MCF 10A (cell line): ENCODE measurements at regions not wholly inside any gene's neighbourhood (a gene's known extent, or its start where the extent isn't known, plus 50 kb on each side); places are given as distances from the start of the nearest gene placed in this dataset.
A peak's percentile ranks its signal among the peaks of the same experiment; 100 is the strongest.

Source experiments
- BruUV-seq: library from RNA; stranded (reverse); fragments of 400-500 nt; replicated peaks from 2 replicates; lab custom pipeline; 2021; lab: Mats Ljungman, UMichigan
- CTCF ChIA-PET: fragments of 300-600 bp; sonication (Branson Sonifier 250); formaldehyde crosslinking; extraction: SDS; loops from one replicate; lab custom pipeline; 2021; ENCODE audit warnings: antibody characterized with exemption, inconsistent platforms; lab: Yijun Ruan, JAX
- POLR2A ChIA-PET: fragments of 300-600, 350-650 bp; sonication (Branson Sonifier 250); formaldehyde crosslinking; extraction: SDS; loops from one replicate; lab custom pipeline; 2020; ENCODE audit warnings: antibody characterized with exemption, inconsistent platforms; lab: Yijun Ruan, JAX
- DNase-seq: peaks from one replicate; pipeline ENCODE4 v3.0.0-alpha.2; 2018; ENCODE audit not compliant: unreplicated experiment
- H3K27ac Mint-ChIP-seq: one replicate; pipeline ENCODE4 v1.8.0; 2022; ENCODE audit warnings: mild to moderate bottlenecking, low read depth, mixed read lengths; ENCODE audit not compliant: unreplicated experiment
- H3K27me3 Mint-ChIP-seq: one replicate; pipeline ENCODE4 v1.8.0; 2022; ENCODE audit warnings: mixed read lengths; ENCODE audit not compliant: insufficient read depth, unreplicated experiment
- H3K36me3 Mint-ChIP-seq: one replicate; pipeline ENCODE4 v1.8.0; 2022; ENCODE audit warnings: mild to moderate bottlenecking, moderate library complexity, mixed read lengths; ENCODE audit not compliant: insufficient read depth, unreplicated experiment
- H3K4me1 Mint-ChIP-seq: one replicate; pipeline ENCODE4 v1.8.0; 2022; ENCODE audit warnings: mixed read lengths; ENCODE audit not compliant: insufficient read depth, unreplicated experiment
- H3K4me3 Mint-ChIP-seq: one replicate; pipeline ENCODE4 v1.8.0; 2022; ENCODE audit warnings: mild to moderate bottlenecking, moderate library complexity, mixed read lengths; ENCODE audit not compliant: unreplicated experiment
- H3K9me3 Mint-ChIP-seq: one replicate; pipeline ENCODE4 v1.8.0; 2022; ENCODE audit warnings: mixed read lengths; ENCODE audit not compliant: unreplicated experiment
- CTCF ChIP-seq: fragments of 200-600 bp; IDR thresholded peaks from one replicate; pipeline ENCODE4 v1.8.0; 2022; ENCODE audit warnings: antibody characterized with exemption, mild to moderate bottlenecking; ENCODE audit not compliant: unreplicated experiment
- intact Hi-C: fragments of 100-400 bp; cut with micrococcal nuclease; formaldehyde crosslinking; loops from 2 replicates; pipeline ENCODE4 v1.14.1; 2022

GRCh38 chr1:187051618-187052232 is 223.0 kb downstream of the PLA2G4A start:
- Mint-ChIP-seq H3K27me3 (no peaks in the 10 kb centered on the region), H3K4me3 (no peak overlapping the region), H3K27ac (no peak overlapping the region), H3K9me3 (no peaks in the 10 kb centered on the region), H3K4me1 (no peaks in the 10 kb centered on the region), H3K36me3 (no peaks in the 10 kb centered on the region)
- TF ChIP-seq CTCF = peak; percentile 76
- intact Hi-C loops = loop anchor here (1.0 to 10.0 kb wide), 5 partner anchors 214 to 1883 kb away; no protein-coding TSS in a partner anchor
- POLR2A ChIA-PET = interaction anchor here (0.8 kb wide), 2 partner anchors 41 to 1077 kb away, joined by 3 to 6 read pairs; no protein-coding TSS in a partner anchor
- DNase-seq = peak; percentile 82
- no TSS peak for BruUV-seq
- CTCF ChIA-PET = interaction anchor here (0.6 to 1.5 kb wide), 65 partner anchors 10 to 1831 kb away, joined by 3 to 35 read pairs (median 4); no protein-coding TSS in a partner anchor

- no peak for TF ChIP-seq CTCF
These were observed 225.1 kb downstream of the PLA2G4A start for GRCh38 chr1:187053876-187054275.

GRCh38 chr1:187054862-187055757 is 226.4 kb downstream of the PLA2G4A start:
- H3K27ac Mint-ChIP-seq = no peak overlapping the region
- no peaks in the 10 kb centered on the region for H3K27me3 Mint-ChIP-seq
- intact Hi-C loops = loop anchor here (5.0 to 10.0 kb wide), 4 partner anchors 357 to 1880 kb away; no protein-coding TSS in a partner anchor
- H3K36me3 Mint-ChIP-seq = no peaks in the 10 kb centered on the region
- ChIA-PET CTCF (interaction anchor here (0.6 to 2.2 kb wide), 7 partner anchors 10 to 638 kb away, joined by 3 to 7 read pairs (median 3); no protein-coding TSS in a partner anchor), POLR2A (interaction anchor here (1.7 kb wide), 1 partner anchor 11 kb away, joined by 3 read pairs; no protein-coding TSS in a partner anchor)
- DNase-seq = no peak
- H3K9me3 Mint-ChIP-seq = no peaks in the 10 kb centered on the region
- H3K4me1 Mint-ChIP-seq = no peaks in the 10 kb centered on the region
- BruUV-seq = no TSS peak
- no peak for TF ChIP-seq CTCF
- H3K4me3 Mint-ChIP-seq = no peak overlapping the region

More at GRCh38 chr1:187053876-187054275, 225.1 kb downstream of the PLA2G4A start:
- Mint-ChIP-seq H3K36me3 (no peaks in the 10 kb centered on the region), H3K4me3 (no peak overlapping the region), H3K27me3 (no peaks in the 10 kb centered on the region), H3K9me3 (no peaks in the 10 kb centered on the region), H3K4me1 (no peaks in the 10 kb centered on the region), H3K27ac (no peak overlapping the region)
- intact Hi-C loops = loop anchor here (5.0 to 10.0 kb wide), 4 partner anchors 358 to 1881 kb away; no protein-coding TSS in a partner anchor
- POLR2A ChIA-PET = no interaction called here
- CTCF ChIA-PET = interaction anchor here (0.5 to 1.7 kb wide), 14 partner anchors 8 to 1886 kb away, joined by 3 to 8 read pairs (median 3); no protein-coding TSS in a partner anchor
- no TSS peak for BruUV-seq
- no peak for DNase-seq
